GM12892 (cell line): ENCODE measurements at regions not wholly inside any gene's neighbourhood (a gene's known extent, or its start where the extent isn't known, plus 50 kb on each side); places are given as distances from the start of the nearest gene placed in this dataset.

ENCODE experiments used
- POLR2A ChIP-seq: IDR thresholded peaks from 2 replicates; pipeline ENCODE4 v1.6.1; 2011; ENCODE audit warnings: low read depth, low read length, control low read depth
- POLR2AphosphoS5 ChIP-seq: IDR thresholded peaks from 2 replicates; pipeline ENCODE4 v1.6.1; 2011; ENCODE audit warnings: low read depth, low read length, control low read depth
- TAF1 ChIP-seq: IDR thresholded peaks from 2 replicates; pipeline ENCODE4 v1.6.1; 2011; ENCODE audit warnings: low read depth, mild to moderate bottlenecking, control low read depth, low read length, borderline replicate concordance

DNA sequence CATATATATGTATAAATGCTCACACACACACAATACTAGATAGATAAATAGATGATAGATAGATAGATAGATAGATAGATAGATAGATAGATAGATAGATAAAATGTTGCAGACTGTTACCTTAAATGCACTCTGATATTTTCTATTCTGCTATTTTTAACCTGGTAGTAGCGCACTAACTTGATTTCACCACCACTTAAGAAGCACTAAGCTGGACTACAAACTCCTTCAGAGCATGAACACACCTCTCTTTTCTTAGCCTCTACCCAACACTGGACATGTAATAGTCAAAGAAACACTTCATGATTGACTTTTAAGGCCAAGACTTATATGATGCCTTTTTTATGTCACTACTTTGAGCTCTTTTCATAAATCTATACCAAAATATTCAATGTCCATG, 304.6 kb upstream of the UBE2E2 start:
- TF ChIP-seq POLR2A (no peak), POLR2AphosphoS5 (no peak), TAF1 (no peak)
